HepG2 (cell line): ENCODE measurements at regions not wholly inside any gene's neighbourhood (a gene's known extent, or its start where the extent isn't known, plus 50 kb on each side); places are given as distances from the start of the nearest gene placed in this dataset.

Experiments used
- CBFB ChIP-seq: sonication (generic); formaldehyde crosslinking; IDR thresholded peaks from 2 replicates; pipeline ENCODE4 v1.4.0; 2020; ENCODE audit warnings: missing genetic modification reagents
- DMTF1 ChIP-seq: sonication (generic); formaldehyde crosslinking; IDR thresholded peaks from 2 replicates; pipeline ENCODE4 v1.4.0; 2020; ENCODE audit warnings: mild to moderate bottlenecking, missing genetic modification reagents
- DNMT3B ChIP-seq: conservative IDR thresholded peaks from 2 replicates; pipeline ENCODE4 v1.6.1; 2016; ENCODE audit warnings: missing biosample characterization, control low read depth
- KLF15 ChIP-seq: sonication (generic); formaldehyde crosslinking; IDR thresholded peaks from 2 replicates; pipeline ENCODE4 v1.8.1; 2023; ENCODE audit warnings: borderline replicate concordance, mild to moderate bottlenecking, inconsistent platforms, missing genetic modification reagents, mixed read lengths
- MTF2 ChIP-seq: sonication (generic); formaldehyde crosslinking; IDR thresholded peaks from 2 replicates; pipeline ENCODE4 v1.5.0; 2020; ENCODE audit warnings: missing genetic modification reagents, borderline replicate concordance
- PAWR ChIP-seq: sonication (generic); formaldehyde crosslinking; IDR thresholded peaks from 2 replicates; pipeline ENCODE4 v1.4.0; 2020; ENCODE audit warnings: missing genetic modification reagents, mild to moderate bottlenecking, borderline replicate concordance
- SOX6 ChIP-seq, 2 experiments: fragments of 450-650 bp in 1 of 2; sonication (generic) in 1 of 2; formaldehyde crosslinking in 1 of 2; IDR thresholded peaks; 2 replicates each; pipeline versions ENCODE4 v1.4.0 to v1.6.1; 2017 to 2020; ENCODE audit warnings: antibody characterized with exemption in 1 of 2, mild to moderate bottlenecking in 1 of 2, missing genetic modification reagents in 1 of 2
- TCF7 ChIP-seq: sonication (generic); IDR thresholded peaks from 2 replicates; pipeline ENCODE4 v1.6.1; 2016; ENCODE audit warnings: antibody characterized with exemption, low read depth
- ZBED4 ChIP-seq: sonication (generic); formaldehyde crosslinking; IDR thresholded peaks from 2 replicates; pipeline ENCODE4 v1.4.0; 2020; ENCODE audit warnings: missing genetic modification reagents, borderline replicate concordance
- ZBTB49 ChIP-seq: sonication (generic); formaldehyde crosslinking; IDR thresholded peaks from 2 replicates; pipeline ENCODE4 v1.4.0; 2020; ENCODE audit warnings: missing genetic modification reagents, borderline replicate concordance
- ZNF10 ChIP-seq: sonication (generic); formaldehyde crosslinking; IDR thresholded peaks from 2 replicates; pipeline ENCODE4 v1.4.0; 2020; ENCODE audit warnings: mild to moderate bottlenecking, low read depth, missing genetic modification reagents, borderline replicate concordance
- ZNF33B ChIP-seq: sonication (generic); formaldehyde crosslinking; IDR thresholded peaks from 2 replicates; pipeline ENCODE4 v1.5.1; 2020; ENCODE audit warnings: mild to moderate bottlenecking, missing genetic modification reagents
- ZNF768 ChIP-seq: sonication (generic); formaldehyde crosslinking; IDR thresholded peaks from 2 replicates; pipeline ENCODE4 v1.4.0; 2020; ENCODE audit warnings: missing genetic modification reagents
- ZXDC ChIP-seq: sonication (generic); formaldehyde crosslinking; IDR thresholded peaks from 2 replicates; pipeline ENCODE4 v1.5.0; 2020; ENCODE audit warnings: mild to moderate bottlenecking, missing genetic modification reagents

- TF ChIP-seq ZXDC (CRISPR knock-in tag) (no peak), ZNF768 (no peak), KLF15 (CRISPR knock-in tag) (no peak), ZNF33B (CRISPR knock-in tag) (no peak), MTF2 (no peak), DNMT3B (CRISPR knock-in tag) (no peak), ZNF10 (CRISPR knock-in tag) (no peak), TCF7 (peak; percentile 28; the same call in 1 of the 2 replicates), DMTF1 (CRISPR knock-in tag) (no peak), SOX6 (IDR thresholded peaks at IDR 0.05) (no peak), SOX6 (CRISPR knock-in tag; IDR thresholded peaks at IDR 0.05) (peak; percentile 74), ZBED4 (CRISPR knock-in tag) (peak; percentile 27; the same call in 1 of the 2 replicates), ZBTB49 (CRISPR knock-in tag) (no peak), CBFB (CRISPR knock-in tag) (no peak), PAWR (no peak)
These were observed 276.4 kb downstream of the SOX9 start (continued) for GRCh38 chr17:72397223-72397667.
